GM12878 (cell line): ENCODE measurements at regions not wholly inside any gene's neighbourhood (a gene's known extent, or its start where the extent isn't known, plus 50 kb on each side); places are given as distances from the start of the nearest gene placed in this dataset.

Experiments used
- BCL11A ChIP-seq: IDR thresholded peaks from 2 replicates; pipeline ENCODE4 v1.6.1; 2011; ENCODE audit warnings: low read depth, low read length
- CHD4 ChIP-seq: fragments of 200-600 bp; sonication (generic); IDR thresholded peaks from 2 replicates; pipeline ENCODE4 v1.6.1; 2016; ENCODE audit warnings: mild to moderate bottlenecking
- ESRRA ChIP-seq: IDR thresholded peaks from 2 replicates; pipeline ENCODE4 v1.6.1; 2012; ENCODE audit warnings: mild to moderate bottlenecking, low read length, improper control_type of control experiment
- MLLT1 ChIP-seq: fragments of 450-650 bp; IDR thresholded peaks from 2 replicates; pipeline ENCODE4 v1.6.1; 2016; ENCODE audit warnings: mild to moderate bottlenecking
- MTA2 ChIP-seq: fragments of 450-650 bp; IDR thresholded peaks from 2 replicates; pipeline ENCODE4 v1.6.1; 2016; ENCODE audit warnings: low read depth, mild to moderate bottlenecking, moderate library complexity
- PRDM15 ChIP-seq: fragments of 450-650 bp; formaldehyde crosslinking; IDR thresholded peaks from 2 replicates; pipeline ENCODE4 v1.4.0; 2020; ENCODE audit warnings: mild to moderate bottlenecking, moderate library complexity
- SP1 ChIP-seq: IDR thresholded peaks from one replicate; pipeline ENCODE4 v1.6.1; 2011; ENCODE audit warnings: low read depth, low read length
- YY1 ChIP-seq: IDR thresholded peaks from 2 replicates; pipeline ENCODE4 v1.6.1; 2011; ENCODE audit warnings: low read depth, mild to moderate bottlenecking, low read length
- ZBTB33 ChIP-seq: fragments of 450-650 bp; IDR thresholded peaks from 2 replicates; pipeline ENCODE4 v1.6.1; 2017; ENCODE audit warnings: mild to moderate bottlenecking
- ZSCAN29 ChIP-seq: fragments of 450-650 bp; IDR thresholded peaks from 2 replicates; pipeline ENCODE4 v1.6.1; 2017; ENCODE audit warnings: mild to moderate bottlenecking, moderate library complexity

GRCh38 chr7:142597547-142597946 is 151.7 kb upstream of the PRSS1 start (continued):
- TF ChIP-seq MLLT1 (no peak), PRDM15 (CRISPR knock-in tag) (no peak), ESRRA (no peak), BCL11A (no peak), ZSCAN29 (no peak), CHD4 (no peak), YY1 (no peak), MTA2 (no peak), ZBTB33 (no peak), SP1 (no peak)
